Uterus (tissue), 2 donors: ENCODE measurements at regions not wholly inside any gene's neighbourhood (a gene's known extent, or its start where the extent isn't known, plus 50 kb on each side); places are given as distances from the start of the nearest gene placed in this dataset.

Source experiments
- CTCF ChIP-seq, 4 experiments: fragments of 200-600 bp in 2 of 4; fragments of 450-650 bp in 2 of 4; sonication (generic) in 2 of 4; IDR thresholded peaks; one replicate each; pipeline ENCODE4 v1.5.1; 2016 to 2019; ENCODE audit warnings: antibody characterized with exemption in 4 of 4, mild to moderate bottlenecking in 2 of 4, moderate library complexity in 1 of 4
- POLR2A ChIP-seq, 2 donors: fragments of 450-650 bp; IDR thresholded peaks; one replicate each; pipeline ENCODE4 v1.6.1; 2016; ENCODE audit warnings: antibody characterized with exemption in 2 of 2, mild to moderate bottlenecking in 1 of 2, moderate library complexity in 1 of 2

- no peak for TF ChIP-seq CTCF (IDR thresholded peaks at IDR 0.05)
- no peak for TF ChIP-seq POLR2A (IDR thresholded peaks at IDR 0.05)
Observed at GRCh38 chr3:111252779-111253178, 181.2 kb downstream of the NECTIN3 start.
